Fibroblast of lung (primary cell): ENCODE measurements at regions not wholly inside any gene's neighbourhood (a gene's known extent, or its start where the extent isn't known, plus 50 kb on each side); places are given as distances from the start of the nearest gene placed in this dataset.

Experiments used
- DNase-seq, 2 donors: peaks; one replicate each; pipeline versions ENCODE4 v3.0.0 to v3.0.0-alpha.2; 2010; ENCODE audit warnings: low read depth in 2 of 2
- H2AFZ ChIP-seq: 2 replicates; pipeline ENCODE4 v1.5.1; 2012; ENCODE audit warnings: low read length, control low read depth, inconsistent platforms
- H3K27ac ChIP-seq: 2 replicates; pipeline ENCODE4 v1.5.1; 2011; ENCODE audit warnings: low read length, control low read depth; ENCODE audit not compliant: insufficient read depth
- H3K27me3 ChIP-seq: 2 replicates; pipeline ENCODE4 v1.5.1; 2011; ENCODE audit warnings: mild to moderate bottlenecking, low read length; ENCODE audit not compliant: control insufficient read depth, insufficient read depth
- H3K36me3 ChIP-seq: 2 replicates; pipeline ENCODE4 v1.5.1; 2011; ENCODE audit warnings: low read length; ENCODE audit not compliant: control insufficient read depth, insufficient read depth
- H3K4me1 ChIP-seq: 2 replicates; pipeline ENCODE4 v1.5.1; 2011; ENCODE audit warnings: low read length; ENCODE audit not compliant: control insufficient read depth, insufficient read depth; ENCODE audit errors: extremely low read depth
- H3K4me2 ChIP-seq: 2 replicates; pipeline ENCODE4 v1.5.1; 2011; ENCODE audit warnings: low read length, control low read depth; ENCODE audit not compliant: insufficient read depth; ENCODE audit errors: extremely low read depth
- H3K4me3 ChIP-seq, 4 experiments: fragments of 200-600 bp in 1 of 4; sonication (generic) in 1 of 4; replicated peaks in 1 of 4; 2 replicates each; pipeline ENCODE4 v1.5.1; 2011 to 2016; ENCODE audit warnings: low read length in 4 of 4, low read depth in 3 of 4, mild to moderate bottlenecking in 3 of 4, control low read depth in 2 of 4, inconsistent platforms in 1 of 4, mixed read lengths in 1 of 4; ENCODE audit not compliant: insufficient read depth in 1 of 4; ENCODE audit errors: control extremely low read depth in 1 of 4
- H3K79me2 ChIP-seq: 2 replicates; pipeline ENCODE4 v1.5.1; 2012; ENCODE audit warnings: mild to moderate bottlenecking, low read length, inconsistent platforms; ENCODE audit not compliant: control insufficient read depth, insufficient read depth
- H3K9ac ChIP-seq: 2 replicates; pipeline ENCODE4 v1.5.1; 2011; ENCODE audit warnings: mild to moderate bottlenecking, low read length, control low read depth; ENCODE audit not compliant: insufficient read depth
- H3K9me3 ChIP-seq: 2 replicates; pipeline ENCODE4 v1.5.1; 2012; ENCODE audit warnings: low read depth, low read length; ENCODE audit not compliant: control insufficient read depth, insufficient read depth
- H4K20me1 ChIP-seq: 2 replicates; pipeline ENCODE4 v1.5.1; 2011; ENCODE audit warnings: low read length; ENCODE audit not compliant: control insufficient read depth, insufficient read depth; ENCODE audit errors: extremely low read depth
- EZH2 ChIP-seq: IDR thresholded peaks from 2 replicates; pipeline ENCODE4 v1.5.1; 2012; ENCODE audit warnings: low read length, control low read depth, mild to moderate bottlenecking; ENCODE audit errors: missing control alignments
- TF ChIP-seq, protein P1 (sequence below), 2 donors: IDR thresholded peaks in 1 of 2; conservative IDR thresholded peaks in 1 of 2; 1 replicate in 1 of 2; 2 replicates in 1 of 2; pipeline ENCODE4 v1.5.1; 2011 to 2012; ENCODE audit warnings: low read length in 2 of 2, control low read depth in 1 of 2, inconsistent platforms in 1 of 2, low read depth in 1 of 2, mild to moderate bottlenecking in 1 of 2

DNA sequence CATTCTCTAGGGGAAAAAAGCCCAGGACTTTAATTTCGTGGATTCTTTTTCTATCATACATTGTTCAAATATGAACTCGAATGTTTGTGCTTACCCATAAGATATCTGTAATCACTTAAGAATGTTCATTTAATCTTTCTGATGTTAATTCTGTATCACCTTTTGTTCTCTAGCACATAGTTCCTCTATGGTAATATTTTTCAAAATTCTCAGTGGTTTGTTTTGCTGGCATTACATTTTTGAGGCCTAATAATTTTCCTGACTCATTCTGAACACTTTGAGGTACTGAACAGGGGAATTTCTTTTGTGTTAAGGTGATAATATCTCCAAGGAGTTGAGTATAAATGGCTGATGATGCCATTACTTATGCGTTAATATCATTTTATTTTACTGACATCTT lies 490.7 kb upstream of the PITX2 start:
- Histone ChIP-seq H3K9me3 (no peaks in the 10 kb centered on the region), H2AFZ (no peak overlapping the region), H3K4me2 (no peak overlapping the region), H3K27me3 (no peaks in the 10 kb centered on the region), H3K36me3 (no peaks in the 10 kb centered on the region), H3K4me1 (no peaks in the 10 kb centered on the region), H4K20me1 (no peaks in the 10 kb centered on the region), H3K27ac (no peak overlapping the region), H3K79me2 (no peaks in the 10 kb centered on the region), H3K9ac (no peak overlapping the region), H3K4me3 (no peak overlapping the region)
- peak in 1 of 2 donors; percentile 9 for DNase-seq
- TF ChIP-seq, protein P1, sequence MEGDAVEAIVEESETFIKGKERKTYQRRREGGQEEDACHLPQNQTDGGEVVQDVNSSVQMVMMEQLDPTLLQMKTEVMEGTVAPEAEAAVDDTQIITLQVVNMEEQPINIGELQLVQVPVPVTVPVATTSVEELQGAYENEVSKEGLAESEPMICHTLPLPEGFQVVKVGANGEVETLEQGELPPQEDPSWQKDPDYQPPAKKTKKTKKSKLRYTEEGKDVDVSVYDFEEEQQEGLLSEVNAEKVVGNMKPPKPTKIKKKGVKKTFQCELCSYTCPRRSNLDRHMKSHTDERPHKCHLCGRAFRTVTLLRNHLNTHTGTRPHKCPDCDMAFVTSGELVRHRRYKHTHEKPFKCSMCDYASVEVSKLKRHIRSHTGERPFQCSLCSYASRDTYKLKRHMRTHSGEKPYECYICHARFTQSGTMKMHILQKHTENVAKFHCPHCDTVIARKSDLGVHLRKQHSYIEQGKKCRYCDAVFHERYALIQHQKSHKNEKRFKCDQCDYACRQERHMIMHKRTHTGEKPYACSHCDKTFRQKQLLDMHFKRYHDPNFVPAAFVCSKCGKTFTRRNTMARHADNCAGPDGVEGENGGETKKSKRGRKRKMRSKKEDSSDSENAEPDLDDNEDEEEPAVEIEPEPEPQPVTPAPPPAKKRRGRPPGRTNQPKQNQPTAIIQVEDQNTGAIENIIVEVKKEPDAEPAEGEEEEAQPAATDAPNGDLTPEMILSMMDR (conservative IDR thresholded peaks at IDR 0.05 in 1 of 2, IDR thresholded peaks at IDR 0.05 in 1 of 2; ENCODE audit: low read depth in 1 of 2, low read length in 2 of 2) = no peak
- TF ChIP-seq EZH2 = no peak

DNA sequence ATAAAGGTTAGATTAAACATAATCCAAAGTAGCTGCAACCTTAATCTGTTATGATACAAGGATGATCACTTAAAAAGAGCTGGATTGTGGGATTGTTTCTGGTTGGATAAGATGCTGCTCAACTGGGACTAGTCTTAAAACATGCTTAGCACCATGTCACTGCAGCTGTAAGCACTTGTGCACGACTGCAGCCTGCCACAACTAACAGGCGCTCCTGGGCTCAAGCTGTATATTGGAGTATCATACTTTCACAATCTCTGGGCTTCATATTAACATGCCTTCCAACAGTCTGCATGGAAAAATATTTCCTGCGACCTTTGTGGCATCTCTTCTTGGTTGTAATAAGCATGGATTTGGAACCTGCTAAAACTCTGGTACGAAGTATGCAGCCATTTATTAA lies 493.0 kb upstream of the PITX2 start:
- Histone ChIP-seq H3K27ac (no peak overlapping the region), H3K4me1 (no peaks in the 10 kb centered on the region), H3K27me3 (no peaks in the 10 kb centered on the region), H3K4me3 (no peak overlapping the region), H4K20me1 (no peaks in the 10 kb centered on the region), H3K79me2 (no peaks in the 10 kb centered on the region), H3K9me3 (no peaks in the 10 kb centered on the region), H3K36me3 (no peaks in the 10 kb centered on the region), H2AFZ (no peak overlapping the region), H3K9ac (no peak overlapping the region), H3K4me2 (no peak overlapping the region)
- TF ChIP-seq, protein P1 (conservative IDR thresholded peaks at IDR 0.05 in 1 of 2, IDR thresholded peaks at IDR 0.05 in 1 of 2; ENCODE audit: low read depth in 1 of 2, low read length in 2 of 2) = no peak
- TF ChIP-seq EZH2 = no peak
- DNase-seq = no peak

DNA sequence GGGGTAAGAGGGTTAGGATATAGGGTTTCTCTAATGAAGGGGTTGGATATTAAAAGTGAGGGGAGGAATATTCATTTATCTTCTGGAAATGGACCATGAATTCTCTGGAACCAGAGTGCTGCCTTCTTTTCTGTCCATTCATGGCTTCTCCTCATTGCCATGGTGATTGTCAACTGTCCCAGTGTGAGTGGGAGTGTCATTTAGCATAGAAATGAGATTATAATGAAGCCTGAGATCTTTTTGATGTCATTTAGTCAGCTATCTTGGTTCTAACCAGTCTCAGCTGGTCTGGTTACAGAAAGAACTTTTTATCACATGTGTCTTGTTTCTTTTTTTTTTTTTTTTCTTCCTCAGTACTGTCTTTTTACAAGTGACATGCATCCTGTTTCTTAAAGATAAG lies 497.3 kb upstream of the PITX2 start:
- no peaks in the 10 kb centered on the region for H3K27me3 ChIP-seq
- H4K20me1 ChIP-seq = no peaks in the 10 kb centered on the region
- H3K36me3 ChIP-seq = no peaks in the 10 kb centered on the region
- no peak overlapping the region for H3K4me3 ChIP-seq
- H2AFZ ChIP-seq = no peak overlapping the region
- no peak overlapping the region for H3K4me2 ChIP-seq
- H3K9me3 ChIP-seq = no peaks in the 10 kb centered on the region
- H3K9ac ChIP-seq = no peak overlapping the region
- no peak for DNase-seq
- H3K27ac ChIP-seq = no peak overlapping the region
- no peaks in the 10 kb centered on the region for H3K79me2 ChIP-seq
- no peaks in the 10 kb centered on the region for H3K4me1 ChIP-seq
- no peak for TF ChIP-seq EZH2
- TF ChIP-seq, protein P1 (conservative IDR thresholded peaks at IDR 0.05 in 1 of 2, IDR thresholded peaks at IDR 0.05 in 1 of 2; ENCODE audit: low read depth in 1 of 2, low read length in 2 of 2) = no peak
